ENCODE measurements at regions not wholly inside any gene's neighbourhood (a gene's known extent, or its start where the extent isn't known, plus 50 kb on each side); places are given as distances from the start of the nearest gene placed in this dataset.

DNA sequence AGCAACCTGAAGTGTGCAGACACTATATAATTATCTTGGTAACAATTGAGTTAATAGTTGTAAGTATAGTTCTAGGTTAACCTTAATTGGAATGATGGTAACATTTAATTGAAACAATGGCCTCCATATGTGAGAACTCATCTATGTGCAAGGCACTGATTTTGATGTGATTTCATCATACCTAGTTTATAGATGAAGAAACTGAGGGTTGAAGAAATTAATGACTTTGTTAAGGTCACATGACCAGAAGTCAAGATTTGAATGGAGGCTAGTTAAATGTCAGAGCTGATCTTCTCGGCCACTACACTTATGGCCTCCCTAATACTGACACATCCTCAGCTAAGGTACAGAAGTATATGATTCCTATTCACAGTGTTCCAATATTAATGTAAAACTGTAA is 128.2 kb upstream of the PSMD7 start:
- TF ChIP-seq, protein P1, sequence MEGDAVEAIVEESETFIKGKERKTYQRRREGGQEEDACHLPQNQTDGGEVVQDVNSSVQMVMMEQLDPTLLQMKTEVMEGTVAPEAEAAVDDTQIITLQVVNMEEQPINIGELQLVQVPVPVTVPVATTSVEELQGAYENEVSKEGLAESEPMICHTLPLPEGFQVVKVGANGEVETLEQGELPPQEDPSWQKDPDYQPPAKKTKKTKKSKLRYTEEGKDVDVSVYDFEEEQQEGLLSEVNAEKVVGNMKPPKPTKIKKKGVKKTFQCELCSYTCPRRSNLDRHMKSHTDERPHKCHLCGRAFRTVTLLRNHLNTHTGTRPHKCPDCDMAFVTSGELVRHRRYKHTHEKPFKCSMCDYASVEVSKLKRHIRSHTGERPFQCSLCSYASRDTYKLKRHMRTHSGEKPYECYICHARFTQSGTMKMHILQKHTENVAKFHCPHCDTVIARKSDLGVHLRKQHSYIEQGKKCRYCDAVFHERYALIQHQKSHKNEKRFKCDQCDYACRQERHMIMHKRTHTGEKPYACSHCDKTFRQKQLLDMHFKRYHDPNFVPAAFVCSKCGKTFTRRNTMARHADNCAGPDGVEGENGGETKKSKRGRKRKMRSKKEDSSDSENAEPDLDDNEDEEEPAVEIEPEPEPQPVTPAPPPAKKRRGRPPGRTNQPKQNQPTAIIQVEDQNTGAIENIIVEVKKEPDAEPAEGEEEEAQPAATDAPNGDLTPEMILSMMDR (conservative IDR thresholded peaks at IDR 0.05; ENCODE audit: low read depth, low read length), result no peak
- no peak for TF ChIP-seq CHD1 (IDR thresholded peaks at IDR 0.05; ENCODE audit: low read depth, low read length)
- no peak for TF ChIP-seq POLR2A (IDR thresholded peaks at IDR 0.05; ENCODE audit: low read depth, low read length)
- no peak for TF ChIP-seq BHLHE40 (IDR thresholded peaks at IDR 0.05; ENCODE audit: low read depth, low read length)
- no peak for TF ChIP-seq MXI1 (IDR thresholded peaks at IDR 0.05; ENCODE audit: borderline replicate concordance, low read depth, low read length)
- no peak for TF ChIP-seq RFX5 (IDR thresholded peaks at IDR 0.05; ENCODE audit: low read depth, low read length)
